Large intestine (tissue), 3 donors: ENCODE measurements at regions not wholly inside any gene's neighbourhood (a gene's known extent, or its start where the extent isn't known, plus 50 kb on each side); places are given as distances from the start of the nearest gene placed in this dataset.

Experiments used
- DNase-seq, 2 donors: peaks; one replicate each; pipeline versions ENCODE4 v3.0.0 to v3.0.0-alpha.2; 2013
- H3K27ac ChIP-seq: one replicate; pipeline ENCODE4 v1.5.1; 2013; ENCODE audit warnings: low read length
- H3K27me3 ChIP-seq: 2 replicates; pipeline ENCODE4 v1.6.1; 2013; ENCODE audit warnings: low read length; ENCODE audit not compliant: control insufficient read depth, insufficient read depth
- H3K36me3 ChIP-seq: 2 replicates; pipeline ENCODE4 v1.6.1; 2013; ENCODE audit warnings: low read length; ENCODE audit not compliant: control insufficient read depth, insufficient read depth
- H3K4me1 ChIP-seq: one replicate; pipeline ENCODE4 v1.6.1; 2013; ENCODE audit warnings: low read length; ENCODE audit not compliant: control insufficient read depth, insufficient read depth
- H3K4me3 ChIP-seq: one replicate; pipeline ENCODE4 v1.5.1; 2013; ENCODE audit warnings: low read length
- H3K9me3 ChIP-seq: one replicate; pipeline ENCODE4 v1.6.1; 2013; ENCODE audit warnings: mild to moderate bottlenecking, low read depth, low read length, moderate library complexity; ENCODE audit not compliant: control insufficient read depth
- WGBS: methylation state at CpG from one replicate; pipeline ENCODE4 v1.1.5; 2013; ENCODE audit warnings: low lambda C conversion rate; ENCODE audit not compliant: insufficient coverage; 5-methylcytosine and 5-hydroxymethylcytosine counted together

GRCh38 chr10:123445261-123445775 lies 220.8 kb upstream of the GPR26 start:
- DNase-seq: no peak
- Histone ChIP-seq H3K9me3 (no peaks in the 10 kb centered on the region), H3K36me3 (no peaks in the 10 kb centered on the region), H3K4me3 (no peak overlapping the region), H3K27me3 (no peaks in the 10 kb centered on the region), H3K4me1 (no peaks in the 10 kb centered on the region), H3K27ac (no peak overlapping the region)
- no CpG with 5 or more reads among the region's 8 CpGs for WGBS

- H3K27me3 ChIP-seq: peaks cover 3% of the 10 kb centered on the region
Observed at GRCh38 chr10:123446449-123447156, 219.6 kb upstream of the GPR26 start.

GRCh38 chr10:123449234-123449962 lies 216.8 kb upstream of the GPR26 start:
- no peaks in the 10 kb centered on the region for H3K9me3 ChIP-seq
- H3K36me3 ChIP-seq: no peaks in the 10 kb centered on the region
- peaks cover 8% of the 10 kb centered on the region for H3K27me3 ChIP-seq
- no peak overlapping the region for H3K4me3 ChIP-seq
- no CpG with 5 or more reads among the region's 7 CpGs for WGBS
- H3K27ac ChIP-seq: no peak overlapping the region
- no peak for DNase-seq
- H3K4me1 ChIP-seq: no peaks in the 10 kb centered on the region

More at GRCh38 chr10:123446449-123447156, 219.6 kb upstream of the GPR26 start:
- no peak for DNase-seq
- Histone ChIP-seq H3K36me3 (no peaks in the 10 kb centered on the region), H3K9me3 (no peaks in the 10 kb centered on the region), H3K4me1 (no peaks in the 10 kb centered on the region), H3K4me3 (no peak overlapping the region), H3K27ac (no peak overlapping the region)
- WGBS: no CpG with 5 or more reads among the region's 10 CpGs

GRCh38 chr10:123450956-123451605 lies 215.1 kb upstream of the GPR26 start:
- Histone ChIP-seq H3K27me3 (peaks cover 8% of the 10 kb centered on the region), H3K36me3 (no peaks in the 10 kb centered on the region), H3K4me3 (no peak overlapping the region), H3K27ac (no peak overlapping the region), H3K9me3 (no peaks in the 10 kb centered on the region), H3K4me1 (no peaks in the 10 kb centered on the region)
- WGBS: 80% methylated on average over 1 of the region's 14 CpGs
- no peak for DNase-seq

DNA sequence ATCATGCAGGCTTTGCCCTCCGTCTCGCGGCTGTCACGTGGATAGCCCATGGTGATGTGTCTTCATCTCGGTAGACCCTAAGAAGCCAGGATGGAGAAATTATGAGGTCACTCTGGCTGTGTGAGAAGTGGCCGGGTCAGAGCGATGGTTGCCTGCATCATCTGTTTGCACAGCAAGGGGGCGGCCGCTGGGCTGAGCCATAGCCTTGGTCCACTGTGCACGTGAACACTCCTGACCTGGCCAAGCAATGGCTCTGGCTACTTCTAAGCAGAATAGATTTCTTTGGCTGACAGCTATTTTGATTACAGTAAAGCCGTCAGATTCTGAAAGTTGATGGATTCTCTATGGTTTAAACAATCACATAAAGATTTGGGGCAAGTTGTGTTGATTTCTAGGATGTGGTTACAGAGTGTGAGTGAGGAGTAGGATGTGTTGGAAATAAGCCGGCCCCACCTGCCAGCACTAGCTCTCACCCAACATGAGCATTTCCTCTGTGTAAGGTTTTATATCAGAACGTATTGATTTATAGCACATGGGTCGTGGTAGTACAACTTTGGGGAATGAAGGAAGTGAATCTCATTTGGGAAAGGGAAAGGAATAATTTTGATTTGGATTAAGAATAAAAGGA lies 214.4 kb upstream of the GPR26 start:
- no peak overlapping the region for H3K4me3 ChIP-seq
- H3K9me3 ChIP-seq: no peaks in the 10 kb centered on the region
- no peak for DNase-seq
- no peak overlapping the region for H3K27ac ChIP-seq
- H3K4me1 ChIP-seq: no peaks in the 10 kb centered on the region
- H3K36me3 ChIP-seq: no peaks in the 10 kb centered on the region
- peaks cover 8% of the 10 kb centered on the region for H3K27me3 ChIP-seq
- 100% methylated on average over 1 of the region's 14 CpGs for WGBS

DNA sequence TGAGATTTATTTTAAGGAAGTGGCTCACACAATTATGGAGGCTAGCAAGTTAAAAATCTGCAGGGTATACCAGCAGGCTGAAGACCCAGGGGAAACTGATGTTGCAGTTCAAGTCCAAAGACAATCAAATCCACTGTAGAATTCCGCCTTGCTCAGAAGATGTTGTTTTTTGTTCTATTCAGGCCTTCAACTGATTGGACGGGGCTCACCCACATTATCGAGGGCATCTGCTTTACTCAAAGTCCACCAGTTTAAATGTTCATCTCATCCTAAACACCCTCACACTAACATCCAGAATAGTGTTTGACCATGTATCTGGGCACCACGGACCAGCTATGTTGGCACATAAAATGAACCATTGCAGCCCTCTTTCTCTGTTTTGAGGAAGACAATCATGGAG lies 211.2 kb upstream of the GPR26 start:
- H3K36me3 ChIP-seq: no peaks in the 10 kb centered on the region
- DNase-seq: no peak
- no CpG with 5 or more reads among the region's 4 CpGs for WGBS
- H3K27ac ChIP-seq: no peak overlapping the region
- no peak overlapping the region for H3K4me3 ChIP-seq
- no peaks in the 10 kb centered on the region for H3K4me1 ChIP-seq
- H3K27me3 ChIP-seq: peaks cover 8% of the 10 kb centered on the region
- no peaks in the 10 kb centered on the region for H3K9me3 ChIP-seq

DNA sequence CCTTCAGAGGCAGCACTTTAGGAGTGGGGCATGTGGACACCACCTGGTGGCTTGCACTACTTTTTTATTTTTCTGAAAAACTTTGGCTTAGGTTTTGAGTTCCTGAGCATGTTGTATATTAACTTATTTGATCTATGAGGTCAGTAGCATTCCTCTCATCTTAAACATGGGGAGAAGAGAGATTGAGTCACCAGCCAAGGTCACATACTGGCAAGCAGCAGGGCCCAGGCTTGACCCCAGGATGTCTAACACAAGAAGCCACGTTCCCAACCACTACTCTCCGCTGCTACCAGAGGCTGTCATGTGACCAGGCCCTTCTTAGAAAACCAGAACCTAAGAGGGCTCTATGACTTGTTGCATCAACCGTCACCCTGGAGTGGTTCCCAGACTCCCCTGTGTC lies 210.3 kb upstream of the GPR26 start:
- WGBS: no CpG with 5 or more reads among the region's 3 CpGs
- no peak for DNase-seq
- Histone ChIP-seq H3K27ac (no peak overlapping the region), H3K9me3 (no peaks in the 10 kb centered on the region), H3K4me3 (no peak overlapping the region), H3K4me1 (no peaks in the 10 kb centered on the region), H3K27me3 (peaks cover 8% of the 10 kb centered on the region), H3K36me3 (no peaks in the 10 kb centered on the region)

GRCh38 chr10:123458933-123459332 lies 207.2 kb upstream of the GPR26 start:
- H3K9me3 ChIP-seq: no peaks in the 10 kb centered on the region
- H3K27ac ChIP-seq: no peak overlapping the region
- no peaks in the 10 kb centered on the region for H3K36me3 ChIP-seq
- WGBS: no CpG with 5 or more reads among the region's 5 CpGs
- H3K4me3 ChIP-seq: no peak overlapping the region
- no peaks in the 10 kb centered on the region for H3K4me1 ChIP-seq
- no peaks in the 10 kb centered on the region for H3K27me3 ChIP-seq
- no peak for DNase-seq

DNA sequence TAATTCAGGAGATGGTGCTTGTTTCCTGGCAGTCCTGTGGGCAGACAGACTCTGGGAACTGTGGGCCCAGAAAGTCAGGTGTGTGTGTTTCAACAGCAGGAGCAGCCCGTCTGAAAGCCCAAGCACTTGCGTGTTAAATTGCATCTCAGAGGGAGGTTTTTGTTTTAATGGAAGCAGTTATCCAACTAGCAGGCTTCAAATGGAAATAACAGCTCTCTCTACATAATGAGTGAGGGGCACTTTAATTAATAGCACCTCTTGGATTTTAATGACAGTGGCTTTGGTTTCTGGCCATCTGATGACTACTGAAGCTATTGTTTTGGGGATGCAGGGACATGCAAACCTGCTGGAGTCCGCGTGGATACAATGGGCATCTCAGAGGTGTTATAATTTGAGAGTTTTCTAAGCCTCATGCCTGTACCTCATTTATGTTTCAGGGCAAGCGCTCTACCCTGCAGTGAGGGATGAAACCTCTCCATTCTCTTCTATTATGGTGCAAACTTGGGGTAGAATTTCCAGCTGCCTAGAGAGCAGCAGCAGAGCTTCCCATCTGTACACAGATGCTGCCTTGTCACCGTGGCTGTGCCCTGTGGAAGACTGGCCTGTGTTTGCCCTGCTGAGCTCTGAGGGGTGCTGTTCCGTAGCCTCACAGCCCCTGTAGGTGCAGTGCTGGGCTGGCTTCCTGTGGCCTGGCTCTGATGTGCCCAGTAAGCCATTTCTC lies 206.6 kb upstream of the GPR26 start:
- no CpG with 5 or more reads among the region's 7 CpGs for WGBS
- H3K27me3 ChIP-seq: no peaks in the 10 kb centered on the region
- H3K9me3 ChIP-seq: no peaks in the 10 kb centered on the region

GRCh38 chr10:123462246-123462645 lies 203.9 kb upstream of the GPR26 start:
- no peak for DNase-seq
- WGBS: 90% methylated on average over 2 of the region's 8 CpGs
- Histone ChIP-seq H3K4me1 (no peaks in the 10 kb centered on the region), H3K9me3 (no peaks in the 10 kb centered on the region), H3K27me3 (no peaks in the 10 kb centered on the region), H3K36me3 (no peaks in the 10 kb centered on the region), H3K4me3 (no peak overlapping the region), H3K27ac (no peak overlapping the region)

More for the DNA sequence above, 206.6 kb upstream of the GPR26 start:
- no peak overlapping the region for H3K4me3 ChIP-seq
- no peaks in the 10 kb centered on the region for H3K4me1 ChIP-seq
- no peaks in the 10 kb centered on the region for H3K36me3 ChIP-seq
- H3K27ac ChIP-seq: no peak overlapping the region
- no peak for DNase-seq
